Germinal center (tissue), 1 donor: ENCODE measurements at regions not wholly inside any gene's neighbourhood (a gene's known extent, or its start where the extent isn't known, plus 50 kb on each side); places are given as distances from the start of the nearest gene placed in this dataset.
"Not testable (repeated sequence)": the region's sequence is repeated elsewhere in the genome, so short reads cannot be mapped to it uniquely, and the experiment has no call there.

Experiments
- DNase-seq: peaks from one replicate; pipeline ENCODE4 v3.0.0; 2012; ENCODE audit warnings: mixed read lengths, low spot score

- not testable (repeated sequence) for DNase-seq
These were observed 130.2 kb upstream of the ALDH3B2 start for GRCh38 chr11:67804435-67805252.

- DNase-seq = not testable (repeated sequence)
These were observed 129.1 kb upstream of the ALDH3B2 start for GRCh38 chr11:67803519-67803918.

GRCh38 chr11:67803055-67803454, 128.6 kb upstream of the ALDH3B2 start:
- DNase-seq = not testable (repeated sequence)

- not testable (repeated sequence) for DNase-seq
These were observed 128.2 kb upstream of the ALDH3B2 start for GRCh38 chr11:67802623-67803022.

GRCh38 chr11:67801397-67801796, 127.0 kb upstream of the ALDH3B2 start:
- DNase-seq = not testable (repeated sequence)

- not testable (repeated sequence) for DNase-seq
These were observed 126.2 kb upstream of the ALDH3B2 start for GRCh38 chr11:67800591-67800990.

- not testable (repeated sequence) for DNase-seq
These were observed 125.4 kb upstream of the ALDH3B2 start for GRCh38 chr11:67799808-67800207.

GRCh38 chr11:67797726-67798521, 123.5 kb upstream of the ALDH3B2 start:
- DNase-seq = not testable (repeated sequence)

- DNase-seq = no peak
These were observed 121.3 kb upstream of the ALDH3B2 start for GRCh38 chr11:67795746-67796145.

GRCh38 chr11:67793750-67794149, 119.3 kb upstream of the ALDH3B2 start:
- DNase-seq = not testable (repeated sequence)

GRCh38 chr11:67792273-67792990, 118.0 kb upstream of the ALDH3B2 start:
- not testable (repeated sequence) for DNase-seq

- DNase-seq = not testable (repeated sequence)
These were observed 117.3 kb upstream of the ALDH3B2 start for GRCh38 chr11:67791598-67792170.

- DNase-seq = not testable (repeated sequence)
These were observed 113.9 kb upstream of the ALDH3B2 start for GRCh38 chr11:67788341-67788695.

- not testable (repeated sequence) for DNase-seq
These were observed 113.4 kb upstream of the ALDH3B2 start for GRCh38 chr11:67787681-67788340.

- not testable (repeated sequence) for DNase-seq
These were observed 107.5 kb upstream of the ALDH3B2 start for GRCh38 chr11:67781967-67782366.

GRCh38 chr11:67781506-67781905, 107.1 kb upstream of the ALDH3B2 start:
- not testable (repeated sequence) for DNase-seq

GRCh38 chr11:67780056-67780455, 105.6 kb upstream of the ALDH3B2 start:
- DNase-seq = no peak

- DNase-seq = not testable (repeated sequence)
These were observed 104.9 kb upstream of the ALDH3B2 start for GRCh38 chr11:67779189-67779875.

GRCh38 chr11:67776852-67777520, 102.6 kb upstream of the ALDH3B2 start:
- no peak for DNase-seq

GRCh38 chr11:67774175-67774574, 99.8 kb upstream of the ALDH3B2 start:
- not testable (repeated sequence) for DNase-seq
